HL-60/S4 treated with retinoic acid at 250 ng/mL for 4 days and 3 days (cell line): ENCODE measurements at regions not wholly inside any gene's neighbourhood (a gene's known extent, or its start where the extent isn't known, plus 50 kb on each side); places are given as distances from the start of the nearest gene placed in this dataset.

Experiments used
- in situ Hi-C: fragments of 300-500 bp; cut with MboI; formaldehyde crosslinking; loops from 2 replicates; pipeline ENCODE4 v1.7.0; 2022; ENCODE audit warnings: low sequenced_read_pairs

- in situ Hi-C loops, result no loop called here
These were observed 436.4 kb downstream of the EPHA4 start for GRCh38 chr2:221135699-221136098.

GRCh38 chr2:221137385-221137784 lies 434.7 kb downstream of the EPHA4 start:
- in situ Hi-C loops, result no loop called here

GRCh38 chr2:221142341-221142740 lies 429.8 kb downstream of the EPHA4 start:
- in situ Hi-C loops, result no loop called here

GRCh38 chr2:221143231-221143630 lies 428.9 kb downstream of the EPHA4 start:
- in situ Hi-C loops, result no loop called here

- in situ Hi-C loops, result no loop called here
These were observed 427.2 kb downstream of the EPHA4 start for GRCh38 chr2:221144909-221145308.

GRCh38 chr2:221145396-221145795 lies 426.7 kb downstream of the EPHA4 start:
- in situ Hi-C loops, result no loop called here

GRCh38 chr2:221153226-221153625 lies 418.9 kb downstream of the EPHA4 start:
- in situ Hi-C loops, result no loop called here

GRCh38 chr2:221154176-221154575 lies 417.9 kb downstream of the EPHA4 start:
- in situ Hi-C loops, result no loop called here

GRCh38 chr2:221156062-221156734 lies 415.9 kb downstream of the EPHA4 start:
- in situ Hi-C loops, result no loop called here

- in situ Hi-C loops, result no loop called here
These were observed 410.9 kb downstream of the EPHA4 start for GRCh38 chr2:221161186-221161585.

- in situ Hi-C loops, result no loop called here
These were observed 405.8 kb downstream of the EPHA4 start for GRCh38 chr2:221166292-221166691.

- in situ Hi-C loops, result no loop called here
These were observed 404.5 kb downstream of the EPHA4 start for GRCh38 chr2:221167561-221167960.

- in situ Hi-C loops, result no loop called here
These were observed 402.4 kb downstream of the EPHA4 start for GRCh38 chr2:221169724-221170123.

- in situ Hi-C loops, result no loop called here
These were observed 401.6 kb downstream of the EPHA4 start for GRCh38 chr2:221170548-221170947.

GRCh38 chr2:221176667-221177066 lies 395.4 kb downstream of the EPHA4 start:
- in situ Hi-C loops, result no loop called here

- in situ Hi-C loops, result no loop called here
These were observed 394.0 kb downstream of the EPHA4 start for GRCh38 chr2:221178139-221178538.

GRCh38 chr2:221186873-221187272 lies 385.2 kb downstream of the EPHA4 start:
- in situ Hi-C loops, result no loop called here

- in situ Hi-C loops, result no loop called here
These were observed 382.6 kb downstream of the EPHA4 start for GRCh38 chr2:221189431-221190067.

GRCh38 chr2:221195829-221196228 lies 376.3 kb downstream of the EPHA4 start:
- in situ Hi-C loops, result no loop called here

GRCh38 chr2:221197225-221197856 lies 374.8 kb downstream of the EPHA4 start:
- in situ Hi-C loops, result no loop called here

GRCh38 chr2:221198309-221198708 lies 373.8 kb downstream of the EPHA4 start:
- in situ Hi-C loops, result no loop called here

- in situ Hi-C loops, result no loop called here
These were observed 371.8 kb downstream of the EPHA4 start for GRCh38 chr2:221200184-221200839.
